Endodermal cell (in vitro differentiated cells): ENCODE measurements at regions not wholly inside any gene's neighbourhood (a gene's known extent, or its start where the extent isn't known, plus 50 kb on each side); places are given as distances from the start of the nearest gene placed in this dataset.

ENCODE experiments used
- DNase-seq: peaks from one replicate; pipeline ENCODE4 v3.0.0-alpha.2; 2017
- H3K27ac ChIP-seq: 2 replicates; pipeline ENCODE4 v1.5.1; 2013; ENCODE audit warnings: mild to moderate bottlenecking, low read depth, low read length, moderate library complexity
- H3K27me3 ChIP-seq: 2 replicates; pipeline ENCODE4 v1.6.1; 2013; ENCODE audit warnings: mild to moderate bottlenecking, low read length, moderate library complexity; ENCODE audit not compliant: insufficient read depth, control insufficient read depth, poor library complexity, severe bottlenecking
- H3K36me3 ChIP-seq: 2 replicates; pipeline ENCODE4 v1.7.0; 2013; ENCODE audit warnings: mild to moderate bottlenecking, low read length, moderate library complexity; ENCODE audit not compliant: control insufficient read depth, insufficient read depth
- H3K4me1 ChIP-seq: one replicate; pipeline ENCODE4 v1.7.0; 2013; ENCODE audit warnings: low read length; ENCODE audit not compliant: control insufficient read depth, insufficient read depth
- H3K4me3 ChIP-seq: 2 replicates; pipeline ENCODE4 v1.5.1; 2013; ENCODE audit warnings: mild to moderate bottlenecking, low read length, moderate library complexity
- H3K9ac ChIP-seq: 2 replicates; pipeline ENCODE4 v1.6.1; 2013; ENCODE audit warnings: mild to moderate bottlenecking, low read length, moderate library complexity; ENCODE audit not compliant: poor library complexity, severe bottlenecking; ENCODE audit errors: extremely low read depth
- H3K9me3 ChIP-seq: 2 replicates; pipeline ENCODE4 v1.6.1; 2013; ENCODE audit warnings: mild to moderate bottlenecking, low read length, moderate library complexity; ENCODE audit not compliant: control insufficient read depth
- H3K27ac Mint-ChIP-seq: 2 replicates; pipeline ENCODE4 v1.8.0; 2020; ENCODE audit warnings: mixed read lengths
- H3K27me3 Mint-ChIP-seq: 2 replicates; pipeline ENCODE4 v1.8.0; 2021; ENCODE audit warnings: mild to moderate bottlenecking, mixed read lengths; ENCODE audit not compliant: insufficient read depth
- H3K36me3 Mint-ChIP-seq: 2 replicates; pipeline ENCODE4 v1.8.0; 2020; ENCODE audit warnings: low read depth, mixed read lengths
- H3K4me1 Mint-ChIP-seq: 2 replicates; pipeline ENCODE4 v1.8.0; 2020; ENCODE audit warnings: mixed read lengths
- H3K4me3 Mint-ChIP-seq: 2 replicates; pipeline ENCODE4 v1.8.0; 2020; ENCODE audit warnings: mild to moderate bottlenecking, moderate library complexity, mixed read lengths
- H3K9me3 Mint-ChIP-seq: 2 replicates; pipeline ENCODE4 v1.8.0; 2020; ENCODE audit warnings: mild to moderate bottlenecking, mixed read lengths
- CTCF ChIP-seq: fragments of 200-600 bp; sonication (generic); conservative IDR thresholded peaks from 2 replicates; pipeline ENCODE4 v1.5.0; 2021; ENCODE audit warnings: antibody characterized with exemption, mild to moderate bottlenecking
- WGBS, 2 experiments: methylation state at CpG; one replicate each; pipeline versions ENCODE4 v1.1.5 to v1.1.7; 2013; ENCODE audit warnings: missing lambda C conversion rate in 2 of 2, mixed read lengths in 1 of 2; ENCODE audit not compliant: insufficient coverage in 1 of 2, insufficient read length in 1 of 2; 5-methylcytosine and 5-hydroxymethylcytosine counted together

GRCh38 chr2:35688309-35688708 is 667.3 kb upstream of the CRIM1 start:
- Histone ChIP-seq H3K4me3 (no peak overlapping the region), H3K27ac (no peak overlapping the region), H3K9me3 (no peaks in the 10 kb centered on the region), H3K4me1 (no peaks in the 10 kb centered on the region), H3K36me3 (no peaks in the 10 kb centered on the region), H3K9ac (no peak overlapping the region), H3K27me3 (no peaks in the 10 kb centered on the region)
- WGBS, 2 experiments = 95% methylated on average over 3 of the region's 4 CpGs; no CpG with 5 or more reads in 1 of the 2 experiments
- DNase-seq = no peak
- Mint-ChIP-seq H3K4me3 (no peak overlapping the region), H3K27ac (no peak overlapping the region), H3K36me3 (no peaks in the 10 kb centered on the region), H3K9me3 (no peaks in the 10 kb centered on the region), H3K27me3 (no peaks in the 10 kb centered on the region), H3K4me1 (peaks cover 14% of the 10 kb centered on the region)
- no peak for TF ChIP-seq CTCF

GRCh38 chr2:35651688-35652323 is 703.8 kb upstream of the CRIM1 start:
- Mint-ChIP-seq H3K27me3 (no peaks in the 10 kb centered on the region), H3K9me3 (peaks cover 6% of the 10 kb centered on the region), H3K36me3 (peaks cover 2% of the 10 kb centered on the region), H3K4me3 (no peak overlapping the region), H3K4me1 (no peaks in the 10 kb centered on the region), H3K27ac (no peak overlapping the region)
- H3K36me3 ChIP-seq = no peaks in the 10 kb centered on the region
- DNase-seq = no peak
- H3K4me3 ChIP-seq = no peak overlapping the region
- 92% methylated on average over 2 of the region's 2 CpGs; no CpG with 5 or more reads in 1 of the 2 experiments for WGBS, 2 experiments
- H3K9ac ChIP-seq = no peak overlapping the region
- H3K27ac ChIP-seq = no peak overlapping the region
- H3K27me3 ChIP-seq = no peaks in the 10 kb centered on the region
- H3K9me3 ChIP-seq = no peaks in the 10 kb centered on the region
- no peak for TF ChIP-seq CTCF
- no peaks in the 10 kb centered on the region for H3K4me1 ChIP-seq

- 89 to 100% methylated on average over 1 to 2 of the region's 2 CpGs for whole genome bisulfite sequencing, 2 experiments
- no peaks in the 10 kb centered on the region for H3K9me3 Mint-ChIP-seq
- Histone ChIP-seq H3K9me3 (no peaks in the 10 kb centered on the region), H3K4me3 (no peak overlapping the region), H3K9ac (no peak overlapping the region), H3K27me3 (no peaks in the 10 kb centered on the region), H3K27ac (no peak overlapping the region), H3K36me3 (no peaks in the 10 kb centered on the region), H3K4me1 (no peaks in the 10 kb centered on the region)
- no peak for DNase-seq
- TF ChIP-seq CTCF = no peak
- no peak overlapping the region for H3K4me3 Mint-ChIP-seq
- H3K36me3 Mint-ChIP-seq = peaks cover 5% of the 10 kb centered on the region
- no peaks in the 10 kb centered on the region for H3K27me3 Mint-ChIP-seq
- no peaks in the 10 kb centered on the region for H3K4me1 Mint-ChIP-seq
- no peak overlapping the region for H3K27ac Mint-ChIP-seq
These were observed 740.9 kb upstream of the CRIM1 start for GRCh38 chr2:35614640-35615039.
